ENCODE measurements at regions not wholly inside any gene's neighbourhood (a gene's known extent, or its start where the extent isn't known, plus 50 kb on each side); places are given as distances from the start of the nearest gene placed in this dataset.

DNA sequence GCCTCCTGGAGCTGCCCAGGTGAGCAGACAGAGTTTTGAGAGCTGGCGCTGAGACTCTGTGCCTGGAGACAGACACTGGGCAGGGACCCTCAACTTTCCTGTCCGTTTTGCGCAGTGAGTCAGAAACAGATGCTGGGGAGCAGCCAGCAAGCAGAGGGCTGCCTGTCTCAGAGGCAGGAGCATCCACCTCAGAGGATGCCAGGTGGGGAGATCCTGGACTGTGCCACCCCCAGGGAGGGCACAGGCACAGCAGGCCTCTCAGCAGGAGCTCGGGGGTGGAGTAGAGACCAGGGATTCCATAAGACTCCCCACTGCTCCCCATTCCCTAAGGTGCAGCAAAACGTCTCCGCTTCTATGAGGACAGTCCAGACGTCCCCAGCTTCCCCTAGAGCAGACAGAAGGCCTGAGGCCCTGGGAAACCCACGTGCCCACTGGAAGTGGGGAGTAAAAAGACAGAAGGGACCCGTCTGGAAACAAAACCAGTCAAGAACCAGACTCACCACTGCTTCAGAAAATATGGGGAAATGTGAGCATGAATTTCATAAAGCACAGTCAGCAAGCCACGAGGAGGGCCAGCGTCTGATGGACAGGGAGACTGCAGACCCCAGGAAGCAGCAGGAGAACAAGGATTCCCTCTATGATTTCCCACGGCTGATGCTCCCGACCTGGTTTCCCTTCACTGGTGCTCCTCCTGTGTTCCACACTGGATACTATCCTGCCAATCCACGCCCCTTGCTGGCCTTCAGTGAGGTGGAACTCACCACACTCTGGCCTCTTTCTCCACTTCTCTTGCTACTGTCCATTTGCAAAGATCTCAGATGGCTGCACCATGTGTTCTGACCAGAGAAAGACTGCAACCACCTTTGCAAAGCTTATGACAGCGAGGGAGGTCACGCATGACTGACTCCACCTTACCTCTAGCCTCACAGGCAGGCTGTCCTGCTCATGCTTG, 151.3 kb upstream of the FAM20C start:
- TF ChIP-seq, protein P1, sequence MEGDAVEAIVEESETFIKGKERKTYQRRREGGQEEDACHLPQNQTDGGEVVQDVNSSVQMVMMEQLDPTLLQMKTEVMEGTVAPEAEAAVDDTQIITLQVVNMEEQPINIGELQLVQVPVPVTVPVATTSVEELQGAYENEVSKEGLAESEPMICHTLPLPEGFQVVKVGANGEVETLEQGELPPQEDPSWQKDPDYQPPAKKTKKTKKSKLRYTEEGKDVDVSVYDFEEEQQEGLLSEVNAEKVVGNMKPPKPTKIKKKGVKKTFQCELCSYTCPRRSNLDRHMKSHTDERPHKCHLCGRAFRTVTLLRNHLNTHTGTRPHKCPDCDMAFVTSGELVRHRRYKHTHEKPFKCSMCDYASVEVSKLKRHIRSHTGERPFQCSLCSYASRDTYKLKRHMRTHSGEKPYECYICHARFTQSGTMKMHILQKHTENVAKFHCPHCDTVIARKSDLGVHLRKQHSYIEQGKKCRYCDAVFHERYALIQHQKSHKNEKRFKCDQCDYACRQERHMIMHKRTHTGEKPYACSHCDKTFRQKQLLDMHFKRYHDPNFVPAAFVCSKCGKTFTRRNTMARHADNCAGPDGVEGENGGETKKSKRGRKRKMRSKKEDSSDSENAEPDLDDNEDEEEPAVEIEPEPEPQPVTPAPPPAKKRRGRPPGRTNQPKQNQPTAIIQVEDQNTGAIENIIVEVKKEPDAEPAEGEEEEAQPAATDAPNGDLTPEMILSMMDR (IDR thresholded peaks at IDR 0.05), result no peak
- no peak for TF ChIP-seq EP300 (IDR thresholded peaks at IDR 0.05)
- TF ChIP-seq POLR2A (IDR thresholded peaks at IDR 0.05), result no peak
